MM.1S (cell line): ENCODE measurements at regions not wholly inside any gene's neighbourhood (a gene's known extent, or its start where the extent isn't known, plus 50 kb on each side); places are given as distances from the start of the nearest gene placed in this dataset.

ENCODE experiments used
- CTCF ChIP-seq: fragments of 300-600 bp; sonication (generic); IDR thresholded peaks from 2 replicates; pipeline ENCODE4 v1.5.1; 2016; ENCODE audit warnings: antibody characterized with exemption, low read length, mixed read lengths
- EZH2 ChIP-seq: fragments of 300-600 bp; sonication (generic); optimal IDR thresholded peaks from 2 replicates; pipeline ENCODE3; 2017; ENCODE audit warnings: low read depth, mild to moderate bottlenecking, antibody characterized with exemption, low read length, mixed read lengths
- EZH2phosphoT487 ChIP-seq: fragments of 300-600 bp; sonication (generic); IDR thresholded peaks from 2 replicates; pipeline ENCODE4 v1.6.1; 2018; ENCODE audit warnings: antibody characterized with exemption, low read length

GRCh38 chr16:5903832-5904231, 806.2 kb upstream of the EEF2KMT start:
- TF ChIP-seq CTCF = no peak
- no peak for TF ChIP-seq EZH2
- no peak for TF ChIP-seq EZH2phosphoT487
